GM23338 (cell line): ENCODE measurements at regions not wholly inside any gene's neighbourhood (a gene's known extent, or its start where the extent isn't known, plus 50 kb on each side); places are given as distances from the start of the nearest gene placed in this dataset.

Source experiments
- ATAC-seq: fragments of 200-7000 bp; cut with Tn5 transposase; 3 replicates; pipeline ENCODE4 v1.9.1; 2020
- DNase-seq: peaks from one replicate; pipeline ENCODE4 v3.0.0-alpha.2; 2015; ENCODE audit warnings: low spot score
- H2AFZ ChIP-seq: fragments of 200-600 bp; sonication (generic); 2 replicates; pipeline ENCODE4 v1.8.0; 2016; ENCODE audit warnings: antibody characterized with exemption, mild to moderate bottlenecking, moderate library complexity
- H3F3A ChIP-seq: fragments of 200-600 bp; sonication (generic); replicated peaks from 2 replicates; pipeline ENCODE4 v1.8.0; 2017; ENCODE audit warnings: antibody characterized with exemption, mixed run types, low read depth
- H3K27ac ChIP-seq: fragments of 200-600 bp; sonication (generic); 2 replicates; pipeline ENCODE4 v1.6.1; 2016; ENCODE audit warnings: low read depth
- H3K27me3 ChIP-seq: fragments of 200-600 bp; sonication (generic); 2 replicates; pipeline ENCODE4 v1.8.0; 2016; ENCODE audit warnings: mild to moderate bottlenecking, mixed run types, moderate library complexity; ENCODE audit not compliant: insufficient read depth
- H3K36me3 ChIP-seq: fragments of 200-600 bp; sonication (generic); 2 replicates; pipeline ENCODE4 v1.8.0; 2016; ENCODE audit warnings: mild to moderate bottlenecking; ENCODE audit not compliant: insufficient read depth
- H3K4me1 ChIP-seq: fragments of 200-600 bp; sonication (generic); 2 replicates; pipeline ENCODE4 v1.8.0; 2016; ENCODE audit warnings: mild to moderate bottlenecking, moderate library complexity; ENCODE audit not compliant: insufficient read depth
- H3K4me2 ChIP-seq: fragments of 200-600 bp; sonication (generic); 2 replicates; pipeline ENCODE4 v1.7.1; 2017; ENCODE audit warnings: mixed run types
- H3K4me3 ChIP-seq: fragments of 200-600 bp; sonication (generic); 2 replicates; pipeline ENCODE4 v1.6.1; 2016; ENCODE audit warnings: mixed run types
- H3K79me2 ChIP-seq: fragments of 200-600 bp; sonication (generic); replicated peaks from 2 replicates; pipeline ENCODE4 v1.8.0; 2017; ENCODE audit warnings: mild to moderate bottlenecking; ENCODE audit not compliant: insufficient read depth
- H3K9me2 ChIP-seq: fragments of 200-600 bp; sonication (generic); 2 replicates; pipeline ENCODE4 v1.8.0; 2017; ENCODE audit not compliant: insufficient read depth
- H4K20me1 ChIP-seq: fragments of 200-600 bp; sonication (generic); replicated peaks from 2 replicates; pipeline ENCODE4 v1.8.0; 2017; ENCODE audit warnings: mild to moderate bottlenecking; ENCODE audit not compliant: insufficient read depth
- H3K27ac Mint-ChIP-seq: 2 replicates; pipeline ENCODE4 v1.8.0; 2020; ENCODE audit warnings: inconsistent platforms, mild to moderate bottlenecking, moderate library complexity, mixed read lengths
- H3K27me3 Mint-ChIP-seq: 3 replicates; pipeline ENCODE4 v1.8.0; 2022; ENCODE audit warnings: low read depth, mild to moderate bottlenecking, moderate library complexity, mixed read lengths, inconsistent platforms; ENCODE audit not compliant: insufficient read depth, poor library complexity
- H3K36me3 Mint-ChIP-seq: 3 replicates; pipeline ENCODE4 v1.8.0; 2021; ENCODE audit warnings: low read depth, mild to moderate bottlenecking, inconsistent platforms, moderate library complexity, mixed read lengths
- H3K4me1 Mint-ChIP-seq: 3 replicates; pipeline ENCODE4 v1.8.0; 2020; ENCODE audit warnings: mild to moderate bottlenecking, inconsistent platforms, mixed read lengths
- H3K4me3 Mint-ChIP-seq: 3 replicates; pipeline ENCODE4 v1.8.0; 2021; ENCODE audit warnings: moderate library complexity, mild to moderate bottlenecking, inconsistent platforms, mixed read lengths
- H3K9me3 Mint-ChIP-seq: 3 replicates; pipeline ENCODE4 v1.8.0; 2020; ENCODE audit warnings: moderate library complexity, mild to moderate bottlenecking, inconsistent platforms, mixed read lengths
- EZH2phosphoT487 ChIP-seq: fragments of 200-600 bp; sonication (generic); IDR thresholded peaks from one replicate; pipeline ENCODE4 v1.8.1; 2018; ENCODE audit warnings: antibody characterized with exemption; ENCODE audit not compliant: unreplicated experiment
- JUNB ChIP-seq: IDR thresholded peaks from one replicate; pipeline ENCODE4 v1.6.1; 2016; ENCODE audit warnings: antibody characterized with exemption; ENCODE audit not compliant: unreplicated experiment
- NANOG ChIP-seq: IDR thresholded peaks from 2 replicates; pipeline ENCODE4 v1.6.1; 2016; ENCODE audit warnings: antibody characterized with exemption, borderline replicate concordance
- STAT1 ChIP-seq: IDR thresholded peaks from one replicate; pipeline ENCODE4 v1.6.1; 2016; ENCODE audit warnings: antibody characterized with exemption; ENCODE audit not compliant: unreplicated experiment
- ZNF331 ChIP-seq: fragments of 250-450 bp; sonication (Bioruptor Pico); IDR thresholded peaks from 2 replicates; pipeline ENCODE4 v1.5.0; 2020; ENCODE audit warnings: low read depth, mild to moderate bottlenecking, moderate library complexity
- TF ChIP-seq, protein P1 (sequence below): fragments of 250-450 bp; sonication (Bioruptor Pico); IDR thresholded peaks from 2 replicates; pipeline ENCODE4 v1.5.0; 2020; ENCODE audit warnings: mild to moderate bottlenecking, moderate library complexity
- TF ChIP-seq, protein P2 (sequence below): IDR thresholded peaks from 2 replicates; pipeline ENCODE4 v1.6.1; 2016; ENCODE audit warnings: antibody characterized with exemption
- TF ChIP-seq, protein P3 (sequence below), 2 experiments: fragments of 200-600 bp in 1 of 2; sonication (generic) in 1 of 2; conservative IDR thresholded peaks; 2 replicates each; pipeline versions ENCODE4 v1.5.1 to v1.6.1; 2016 to 2017; ENCODE audit warnings: antibody characterized with exemption in 2 of 2, low read depth in 2 of 2, mild to moderate bottlenecking in 2 of 2, moderate library complexity in 1 of 2

DNA sequence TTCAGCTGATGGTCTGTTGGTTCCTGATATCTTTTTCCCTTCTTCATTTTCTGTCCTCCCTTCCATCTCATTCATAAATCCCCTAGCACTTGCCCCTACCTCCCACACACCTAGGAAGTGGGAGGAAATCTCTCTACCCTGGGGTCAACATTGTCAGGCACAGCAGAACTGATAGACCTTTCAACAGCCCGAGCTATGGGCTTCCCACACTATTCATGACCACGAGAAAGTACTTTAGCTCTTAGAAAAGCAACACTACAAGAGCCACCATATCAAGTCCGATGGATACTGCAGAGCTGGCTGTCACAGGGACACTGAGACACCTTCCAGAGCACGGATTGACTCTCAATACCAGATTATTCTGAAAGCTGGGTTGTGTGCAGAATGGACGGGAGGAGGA, 180.6 kb upstream of the NEBL start (continued):
- TF ChIP-seq, protein P1, sequence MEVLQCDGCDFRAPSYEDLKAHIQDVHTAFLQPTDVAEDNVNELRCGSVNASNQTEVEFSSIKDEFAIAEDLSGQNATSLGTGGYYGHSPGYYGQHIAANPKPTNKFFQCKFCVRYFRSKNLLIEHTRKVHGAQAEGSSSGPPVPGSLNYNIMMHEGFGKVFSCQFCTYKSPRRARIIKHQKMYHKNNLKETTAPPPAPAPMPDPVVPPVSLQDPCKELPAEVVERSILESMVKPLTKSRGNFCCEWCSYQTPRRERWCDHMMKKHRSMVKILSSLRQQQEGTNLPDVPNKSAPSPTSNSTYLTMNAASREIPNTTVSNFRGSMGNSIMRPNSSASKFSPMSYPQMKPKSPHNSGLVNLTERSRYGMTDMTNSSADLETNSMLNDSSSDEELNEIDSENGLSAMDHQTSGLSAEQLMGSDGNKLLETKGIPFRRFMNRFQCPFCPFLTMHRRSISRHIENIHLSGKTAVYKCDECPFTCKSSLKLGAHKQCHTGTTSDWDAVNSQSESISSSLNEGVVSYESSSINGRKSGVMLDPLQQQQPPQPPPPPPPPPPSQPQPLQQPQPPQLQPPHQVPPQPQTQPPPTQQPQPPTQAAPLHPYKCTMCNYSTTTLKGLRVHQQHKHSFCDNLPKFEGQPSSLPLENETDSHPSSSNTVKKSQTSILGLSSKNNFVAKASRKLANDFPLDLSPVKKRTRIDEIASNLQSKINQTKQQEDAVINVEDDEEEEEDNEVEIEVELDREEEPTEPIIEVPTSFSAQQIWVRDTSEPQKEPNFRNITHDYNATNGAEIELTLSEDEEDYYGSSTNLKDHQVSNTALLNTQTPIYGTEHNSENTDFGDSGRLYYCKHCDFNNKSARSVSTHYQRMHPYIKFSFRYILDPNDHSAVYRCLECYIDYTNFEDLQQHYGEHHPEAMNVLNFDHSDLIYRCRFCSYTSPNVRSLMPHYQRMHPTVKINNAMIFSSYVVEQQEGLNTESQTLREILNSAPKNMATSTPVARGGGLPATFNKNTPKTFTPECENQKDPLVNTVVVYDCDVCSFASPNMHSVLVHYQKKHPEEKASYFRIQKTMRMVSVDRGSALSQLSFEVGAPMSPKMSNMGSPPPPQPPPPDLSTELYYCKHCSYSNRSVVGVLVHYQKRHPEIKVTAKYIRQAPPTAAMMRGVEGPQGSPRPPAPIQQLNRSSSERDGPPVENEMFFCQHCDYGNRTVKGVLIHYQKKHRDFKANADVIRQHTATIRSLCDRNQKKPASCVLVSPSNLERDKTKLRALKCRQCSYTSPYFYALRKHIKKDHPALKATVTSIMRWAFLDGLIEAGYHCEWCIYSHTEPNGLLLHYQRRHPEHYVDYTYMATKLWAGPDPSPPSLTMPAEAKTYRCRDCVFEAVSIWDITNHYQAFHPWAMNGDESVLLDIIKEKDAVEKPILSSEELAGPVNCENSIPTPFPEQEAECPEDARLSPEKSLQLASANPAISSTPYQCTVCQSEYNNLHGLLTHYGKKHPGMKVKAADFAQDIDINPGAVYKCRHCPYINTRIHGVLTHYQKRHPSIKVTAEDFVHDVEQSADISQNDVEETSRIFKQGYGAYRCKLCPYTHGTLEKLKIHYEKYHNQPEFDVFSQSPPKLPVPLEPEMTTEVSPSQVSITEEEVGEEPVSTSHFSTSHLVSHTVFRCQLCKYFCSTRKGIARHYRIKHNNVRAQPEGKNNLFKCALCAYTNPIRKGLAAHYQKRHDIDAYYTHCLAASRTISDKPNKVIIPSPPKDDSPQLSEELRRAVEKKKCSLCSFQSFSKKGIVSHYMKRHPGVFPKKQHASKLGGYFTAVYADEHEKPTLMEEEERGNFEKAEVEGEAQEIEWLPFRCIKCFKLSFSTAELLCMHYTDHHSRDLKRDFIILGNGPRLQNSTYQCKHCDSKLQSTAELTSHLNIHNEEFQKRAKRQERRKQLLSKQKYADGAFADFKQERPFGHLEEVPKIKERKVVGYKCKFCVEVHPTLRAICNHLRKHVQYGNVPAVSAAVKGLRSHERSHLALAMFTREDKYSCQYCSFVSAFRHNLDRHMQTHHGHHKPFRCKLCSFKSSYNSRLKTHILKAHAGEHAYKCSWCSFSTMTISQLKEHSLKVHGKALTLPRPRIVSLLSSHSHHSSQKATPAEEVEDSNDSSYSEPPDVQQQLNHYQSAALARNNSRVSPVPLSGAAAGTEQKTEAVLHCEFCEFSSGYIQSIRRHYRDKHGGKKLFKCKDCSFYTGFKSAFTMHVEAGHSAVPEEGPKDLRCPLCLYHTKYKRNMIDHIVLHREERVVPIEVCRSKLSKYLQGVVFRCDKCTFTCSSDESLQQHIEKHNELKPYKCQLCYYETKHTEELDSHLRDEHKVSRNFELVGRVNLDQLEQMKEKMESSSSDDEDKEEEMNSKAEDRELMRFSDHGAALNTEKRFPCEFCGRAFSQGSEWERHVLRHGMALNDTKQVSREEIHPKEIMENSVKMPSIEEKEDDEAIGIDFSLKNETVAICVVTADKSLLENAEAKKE (CRISPR knock-in tag) = no peak
- TF ChIP-seq JUNB = no peak
- no peak for TF ChIP-seq STAT1
- TF ChIP-seq NANOG = no peak

DNA sequence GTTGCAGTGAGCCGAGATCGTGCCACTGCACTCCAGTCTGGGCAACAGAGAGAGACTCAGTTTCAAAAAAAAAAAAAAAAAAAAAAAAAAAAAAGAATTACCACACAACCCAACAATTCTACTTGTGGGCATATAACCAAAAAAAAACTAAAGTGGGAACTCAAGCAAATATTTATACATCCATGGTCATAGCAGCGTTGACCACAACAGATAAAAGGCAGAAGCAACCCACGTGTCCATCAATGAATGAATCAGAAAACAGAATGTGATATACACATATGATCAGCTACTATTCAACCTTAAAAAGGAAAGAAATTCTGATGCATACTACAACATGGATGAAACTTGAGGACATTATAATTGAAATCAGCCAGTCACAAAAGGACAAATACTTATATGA, 179.3 kb upstream of the NEBL start:
- Histone ChIP-seq H3K4me3 (no peak overlapping the region), H3K4me1 (no peaks in the 10 kb centered on the region), H3K27me3 (no peaks in the 10 kb centered on the region), H3K9me2 (no peaks in the 10 kb centered on the region), H4K20me1 (no peaks in the 10 kb centered on the region), H3F3A (no peaks in the 10 kb centered on the region), H3K79me2 (no peaks in the 10 kb centered on the region), H3K4me2 (no peak overlapping the region), H3K27ac (no peak overlapping the region), H2AFZ (no peak overlapping the region), H3K36me3 (no peaks in the 10 kb centered on the region)
- no peaks in the 10 kb centered on the region for H3K27me3 Mint-ChIP-seq
- DNase-seq (no peak), ATAC-seq (no peak)
- no peaks in the 10 kb centered on the region for H3K36me3 Mint-ChIP-seq
- H3K9me3 Mint-ChIP-seq = no peaks in the 10 kb centered on the region
- H3K27ac Mint-ChIP-seq = no peak overlapping the region
- H3K4me1 Mint-ChIP-seq = no peaks in the 10 kb centered on the region
- H3K4me3 Mint-ChIP-seq = no peak overlapping the region
- TF ChIP-seq EZH2phosphoT487 (no peak), STAT1 (no peak), ZNF331 (CRISPR knock-in tag) (no peak)
- TF ChIP-seq, protein P2, sequence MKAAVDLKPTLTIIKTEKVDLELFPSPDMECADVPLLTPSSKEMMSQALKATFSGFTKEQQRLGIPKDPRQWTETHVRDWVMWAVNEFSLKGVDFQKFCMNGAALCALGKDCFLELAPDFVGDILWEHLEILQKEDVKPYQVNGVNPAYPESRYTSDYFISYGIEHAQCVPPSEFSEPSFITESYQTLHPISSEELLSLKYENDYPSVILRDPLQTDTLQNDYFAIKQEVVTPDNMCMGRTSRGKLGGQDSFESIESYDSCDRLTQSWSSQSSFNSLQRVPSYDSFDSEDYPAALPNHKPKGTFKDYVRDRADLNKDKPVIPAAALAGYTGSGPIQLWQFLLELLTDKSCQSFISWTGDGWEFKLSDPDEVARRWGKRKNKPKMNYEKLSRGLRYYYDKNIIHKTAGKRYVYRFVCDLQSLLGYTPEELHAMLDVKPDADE = no peak
- TF ChIP-seq, protein P3, sequence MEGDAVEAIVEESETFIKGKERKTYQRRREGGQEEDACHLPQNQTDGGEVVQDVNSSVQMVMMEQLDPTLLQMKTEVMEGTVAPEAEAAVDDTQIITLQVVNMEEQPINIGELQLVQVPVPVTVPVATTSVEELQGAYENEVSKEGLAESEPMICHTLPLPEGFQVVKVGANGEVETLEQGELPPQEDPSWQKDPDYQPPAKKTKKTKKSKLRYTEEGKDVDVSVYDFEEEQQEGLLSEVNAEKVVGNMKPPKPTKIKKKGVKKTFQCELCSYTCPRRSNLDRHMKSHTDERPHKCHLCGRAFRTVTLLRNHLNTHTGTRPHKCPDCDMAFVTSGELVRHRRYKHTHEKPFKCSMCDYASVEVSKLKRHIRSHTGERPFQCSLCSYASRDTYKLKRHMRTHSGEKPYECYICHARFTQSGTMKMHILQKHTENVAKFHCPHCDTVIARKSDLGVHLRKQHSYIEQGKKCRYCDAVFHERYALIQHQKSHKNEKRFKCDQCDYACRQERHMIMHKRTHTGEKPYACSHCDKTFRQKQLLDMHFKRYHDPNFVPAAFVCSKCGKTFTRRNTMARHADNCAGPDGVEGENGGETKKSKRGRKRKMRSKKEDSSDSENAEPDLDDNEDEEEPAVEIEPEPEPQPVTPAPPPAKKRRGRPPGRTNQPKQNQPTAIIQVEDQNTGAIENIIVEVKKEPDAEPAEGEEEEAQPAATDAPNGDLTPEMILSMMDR (conservative IDR thresholded peaks at IDR 0.05; ENCODE audit: low read depth in 2 of 2) = no peak
- TF ChIP-seq, protein P1 (CRISPR knock-in tag) = no peak
